GM18517 (cell line): ENCODE measurements at regions not wholly inside any gene's neighbourhood (a gene's known extent, or its start where the extent isn't known, plus 50 kb on each side); places are given as distances from the start of the nearest gene placed in this dataset.
"Not testable (repeated sequence)": the region's sequence is repeated elsewhere in the genome, so short reads cannot be mapped to it uniquely, and the experiment has no call there.

Source experiments
- ATAC-seq: cut with Tn5 transposase; IDR thresholded peaks from one replicate; pipeline ENCODE4 v1.9.1; 2021; ENCODE audit warnings: mild to moderate bottlenecking, moderate library complexity; ENCODE audit not compliant: unreplicated experiment

DNA sequence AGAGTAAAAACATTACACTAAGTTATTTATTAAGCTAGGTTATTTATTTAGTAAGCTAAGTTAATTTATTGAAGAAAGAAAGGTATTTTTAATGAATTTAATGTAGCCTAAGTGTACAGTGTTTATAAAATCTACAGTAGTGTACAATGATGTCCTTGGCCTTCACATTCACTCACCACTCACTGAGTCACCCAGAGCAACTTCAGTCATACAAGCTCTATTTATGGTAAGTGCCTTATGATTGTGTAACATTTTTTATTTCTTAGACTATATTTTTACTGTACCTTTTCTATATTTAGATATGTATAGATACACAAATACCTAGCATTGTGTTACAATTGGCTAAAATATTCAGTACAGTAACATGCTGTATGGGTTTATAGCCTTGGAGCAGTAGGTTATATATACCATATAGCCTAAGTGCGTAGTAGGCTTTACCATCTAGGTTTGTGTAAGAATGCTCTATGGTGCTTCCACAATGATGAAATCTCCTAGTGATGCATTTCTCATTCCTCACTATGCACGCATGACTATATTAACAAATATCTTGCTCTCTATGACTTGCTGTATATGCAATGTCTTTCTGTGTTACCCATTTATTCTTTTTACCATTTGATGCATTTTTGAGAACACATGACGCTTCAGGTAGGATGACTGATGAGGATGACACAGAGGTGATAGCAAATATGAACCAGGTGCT, 309.6 kb upstream of the ATXN7L3B start:
- ATAC-seq, result no peak

DNA sequence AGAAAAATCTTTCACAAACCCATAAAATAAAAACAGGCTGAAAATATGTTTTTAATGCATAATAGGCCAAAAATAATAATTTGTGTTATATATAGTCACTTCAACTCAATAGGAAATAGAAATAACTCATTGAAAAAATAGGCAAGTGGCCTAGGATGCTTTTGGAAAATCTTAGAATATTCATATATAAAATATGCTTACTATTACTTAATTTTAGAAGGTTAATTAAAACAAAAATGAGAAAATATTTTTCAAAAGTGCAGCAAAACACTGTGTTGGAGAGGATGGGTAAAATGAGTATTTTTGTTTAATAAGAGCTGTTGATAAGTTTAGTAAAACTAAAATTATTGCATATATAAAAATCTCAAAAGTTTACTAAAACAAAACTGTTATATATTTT, 308.0 kb upstream of the ATXN7L3B start:
- ATAC-seq, result no peak

DNA sequence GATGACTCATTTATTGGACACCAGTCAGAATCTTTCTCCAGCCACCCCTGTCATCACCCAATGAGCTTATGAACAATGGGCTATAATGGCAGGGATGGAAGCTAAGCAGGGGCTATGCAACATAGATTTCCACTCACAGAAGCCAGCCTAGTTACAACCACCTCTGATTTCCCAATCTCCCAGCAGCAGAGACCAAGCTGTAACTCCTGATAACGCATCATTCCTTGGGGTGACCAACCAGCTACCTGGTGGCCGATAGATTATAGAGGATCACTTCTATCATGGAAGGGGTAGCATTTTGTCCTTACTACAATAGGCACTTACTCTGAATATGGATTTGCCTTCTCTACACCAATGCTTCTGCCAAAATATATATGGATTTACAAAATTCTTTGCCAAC, 302.3 kb upstream of the ATXN7L3B start:
- ATAC-seq, result no peak

DNA sequence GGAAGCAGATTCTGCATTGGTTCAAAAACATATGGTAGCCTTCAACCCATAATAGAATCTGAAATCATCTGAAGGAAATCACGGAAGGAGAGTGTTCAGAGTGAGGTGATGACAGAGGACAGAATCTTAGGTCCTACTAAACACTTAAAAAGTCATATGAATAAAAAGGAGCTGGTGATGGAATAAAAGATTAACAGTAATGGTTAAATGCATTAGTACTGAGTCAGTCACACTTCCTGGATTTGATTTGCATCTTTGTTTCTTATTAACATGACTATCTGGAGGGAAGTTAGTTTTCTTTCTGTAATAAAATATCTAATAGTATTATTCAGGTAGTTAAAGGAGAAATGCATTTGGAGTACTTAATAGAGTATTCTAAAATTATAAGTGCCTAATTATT, 296.3 kb upstream of the ATXN7L3B start:
- no peak for ATAC-seq

DNA sequence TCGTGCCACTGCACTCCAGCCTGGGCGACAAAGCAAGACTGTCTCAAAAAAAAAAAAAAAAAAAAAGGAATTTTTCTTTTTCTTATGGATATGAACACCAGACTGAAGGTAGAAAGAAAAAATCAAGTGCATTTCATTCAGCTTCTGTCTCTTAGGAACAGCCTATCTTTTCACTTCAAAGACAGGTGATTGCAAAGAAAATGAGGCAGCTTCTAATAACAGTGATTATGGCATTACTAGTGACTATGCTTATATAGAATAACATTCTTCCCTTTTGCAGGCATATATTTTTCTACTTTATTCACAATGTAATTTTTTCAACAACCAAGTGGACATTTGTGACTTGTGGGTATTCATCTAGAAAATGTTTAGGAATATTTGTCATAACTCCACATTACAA, 295.5 kb upstream of the ATXN7L3B start:
- no peak for ATAC-seq

DNA sequence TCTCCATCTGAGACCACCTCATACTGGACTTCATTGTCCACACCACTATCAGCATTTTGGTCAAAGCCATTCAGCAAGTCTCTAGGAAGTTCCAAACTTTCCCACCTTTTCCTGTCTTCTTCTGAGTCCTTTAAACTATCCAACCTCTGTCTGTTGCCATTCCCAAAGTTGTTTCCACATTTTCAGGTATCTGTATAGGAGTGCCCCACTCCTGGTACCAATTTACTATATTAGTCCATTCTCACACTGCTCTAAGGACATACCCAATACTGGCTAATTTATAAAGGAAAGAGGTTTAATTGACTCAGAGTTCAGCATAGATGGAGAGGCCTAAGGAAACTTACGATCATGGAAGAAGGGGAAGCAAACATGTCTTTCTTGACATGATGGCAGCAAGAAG, 292.2 kb upstream of the ATXN7L3B start:
- no peak for ATAC-seq

DNA sequence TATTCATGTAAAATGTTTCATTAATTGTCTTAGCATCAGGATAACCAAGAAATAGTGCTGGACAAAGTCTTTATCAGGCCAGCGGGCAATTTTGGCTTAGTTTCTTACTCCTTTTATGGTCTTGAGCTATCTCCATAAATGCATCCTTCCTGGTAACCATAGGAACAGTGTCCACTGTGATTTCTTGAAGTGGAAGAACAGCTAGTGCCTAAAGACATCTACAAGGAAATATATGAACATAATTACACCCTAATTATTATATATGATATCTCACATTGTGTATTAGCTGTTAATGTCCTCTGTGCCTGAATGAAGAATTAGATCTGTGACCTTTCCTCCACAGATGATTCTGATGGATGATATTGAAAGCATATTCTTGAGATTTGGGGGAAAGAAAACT, 286.7 kb upstream of the ATXN7L3B start:
- ATAC-seq, result no peak

DNA sequence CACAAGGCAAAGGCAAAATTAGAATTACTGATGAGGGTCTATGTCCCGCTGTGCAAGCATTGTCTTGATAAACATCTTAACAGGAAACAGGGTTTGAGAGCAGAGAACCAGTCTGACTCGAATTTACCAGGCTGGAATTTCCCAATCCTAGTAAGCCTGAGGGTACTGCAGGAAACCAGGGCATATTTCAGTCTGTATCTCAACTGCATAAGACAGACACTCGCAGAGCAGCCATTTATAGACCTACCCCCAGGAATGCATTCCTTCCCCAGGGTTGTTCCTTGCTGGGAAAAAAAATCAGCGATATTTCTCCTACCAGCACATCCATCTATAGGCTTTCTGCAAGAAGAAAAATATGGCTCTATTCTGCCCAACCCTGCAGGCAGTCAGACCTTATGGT, 283.8 kb upstream of the ATXN7L3B start:
- ATAC-seq, result not testable (repeated sequence)

DNA sequence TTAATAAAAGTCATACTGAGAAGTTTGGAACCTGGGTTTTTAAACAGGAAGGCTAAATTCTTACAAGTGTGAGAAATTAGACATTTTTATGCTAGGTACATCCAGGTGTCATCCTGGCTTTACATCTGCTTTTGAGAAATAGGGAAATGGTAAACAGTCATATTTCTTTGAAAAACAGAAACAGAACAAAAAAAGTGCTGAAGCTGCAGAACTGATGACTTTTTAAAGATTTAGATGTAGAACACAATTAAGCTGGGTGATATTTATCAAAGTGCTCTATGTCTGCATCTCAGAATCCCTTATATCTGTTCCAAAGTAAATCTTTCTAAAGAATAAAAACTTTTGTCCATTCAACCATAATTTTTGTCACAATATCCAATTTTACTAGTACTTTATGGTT, 282.9 kb upstream of the ATXN7L3B start:
- no peak for ATAC-seq

DNA sequence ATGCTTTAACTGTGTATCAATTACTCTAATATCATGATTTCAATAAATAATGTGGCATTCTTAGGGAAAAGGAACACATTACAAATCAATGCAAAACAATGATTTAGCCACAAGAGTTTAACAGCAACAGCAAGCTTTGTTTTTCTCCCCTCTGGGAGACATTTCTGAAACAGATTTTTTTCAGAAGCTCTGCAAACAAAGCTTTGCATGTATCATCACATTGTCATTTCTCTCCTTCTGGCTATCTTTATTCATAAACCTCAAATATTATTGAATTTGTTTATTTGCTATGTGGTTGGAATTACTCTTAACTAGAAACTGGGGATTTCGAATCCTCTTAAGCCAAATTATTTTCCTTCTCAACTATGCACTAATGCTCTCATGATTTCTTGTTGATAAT, 278.4 kb upstream of the ATXN7L3B start:
- ATAC-seq, result no peak

DNA sequence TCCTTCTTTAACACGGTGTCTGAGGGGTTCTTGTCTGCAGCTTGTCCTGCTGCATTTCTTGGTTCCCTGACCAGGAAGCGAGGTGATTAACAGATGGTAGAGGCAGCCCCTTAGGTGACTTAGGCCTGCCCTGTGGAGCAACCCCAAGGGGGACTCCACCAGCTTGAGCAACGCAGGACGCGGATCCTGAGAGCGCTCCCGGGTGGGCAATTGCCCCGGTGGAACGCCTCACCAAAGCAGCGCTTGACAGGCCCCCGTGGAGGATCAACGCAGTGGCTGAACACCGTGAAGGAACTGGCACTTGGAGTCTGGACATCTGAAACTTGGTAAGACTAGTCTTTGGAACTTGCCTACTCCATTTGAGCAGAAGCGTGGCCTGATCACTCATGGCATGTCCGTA, 272.9 kb upstream of the ATXN7L3B start:
- ATAC-seq, result no peak

DNA sequence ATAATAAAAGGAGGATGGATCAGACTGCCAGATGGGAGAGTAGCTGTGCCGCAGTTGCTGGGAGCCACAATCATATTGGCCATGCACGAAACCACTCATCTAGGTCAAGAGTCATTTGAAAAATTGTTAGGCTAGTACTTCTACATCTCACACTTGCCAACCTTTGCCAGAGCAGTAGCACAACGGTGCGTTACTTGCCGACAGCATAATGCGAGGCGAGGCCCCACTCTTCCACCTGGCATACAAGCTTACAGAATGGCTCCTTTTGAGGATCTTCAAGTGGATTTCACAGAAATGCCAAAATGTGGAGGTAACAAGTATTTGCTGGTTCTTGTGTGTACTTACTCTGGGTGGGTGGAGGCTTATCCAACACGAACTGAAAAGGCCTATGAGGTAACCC, 268.3 kb upstream of the ATXN7L3B start:
- ATAC-seq, result not testable (repeated sequence)

DNA sequence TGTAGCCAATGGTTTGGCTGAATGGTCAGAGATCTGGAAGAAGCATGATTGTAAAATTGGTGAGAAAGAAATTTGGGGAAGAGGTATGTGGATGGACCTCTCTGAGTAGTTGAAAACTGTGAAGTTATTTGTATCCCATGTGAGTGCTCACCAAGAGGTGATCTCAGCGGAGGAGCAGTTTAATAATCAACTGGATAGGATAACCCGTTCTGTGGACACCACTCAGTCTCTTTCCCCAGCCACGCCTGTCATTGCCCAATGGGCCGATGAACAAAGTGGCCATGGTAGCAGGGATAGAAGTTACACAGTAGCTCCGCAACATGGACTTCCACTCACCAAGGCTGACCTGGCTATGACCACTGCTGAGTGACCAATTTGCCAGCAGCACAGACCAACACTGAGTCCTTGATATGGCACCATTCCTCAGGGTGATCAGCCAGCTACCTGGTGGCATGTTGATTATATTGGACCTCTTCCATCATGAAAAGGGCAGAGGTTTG, 257.4 kb upstream of the ATXN7L3B start:
- no peak for ATAC-seq

DNA sequence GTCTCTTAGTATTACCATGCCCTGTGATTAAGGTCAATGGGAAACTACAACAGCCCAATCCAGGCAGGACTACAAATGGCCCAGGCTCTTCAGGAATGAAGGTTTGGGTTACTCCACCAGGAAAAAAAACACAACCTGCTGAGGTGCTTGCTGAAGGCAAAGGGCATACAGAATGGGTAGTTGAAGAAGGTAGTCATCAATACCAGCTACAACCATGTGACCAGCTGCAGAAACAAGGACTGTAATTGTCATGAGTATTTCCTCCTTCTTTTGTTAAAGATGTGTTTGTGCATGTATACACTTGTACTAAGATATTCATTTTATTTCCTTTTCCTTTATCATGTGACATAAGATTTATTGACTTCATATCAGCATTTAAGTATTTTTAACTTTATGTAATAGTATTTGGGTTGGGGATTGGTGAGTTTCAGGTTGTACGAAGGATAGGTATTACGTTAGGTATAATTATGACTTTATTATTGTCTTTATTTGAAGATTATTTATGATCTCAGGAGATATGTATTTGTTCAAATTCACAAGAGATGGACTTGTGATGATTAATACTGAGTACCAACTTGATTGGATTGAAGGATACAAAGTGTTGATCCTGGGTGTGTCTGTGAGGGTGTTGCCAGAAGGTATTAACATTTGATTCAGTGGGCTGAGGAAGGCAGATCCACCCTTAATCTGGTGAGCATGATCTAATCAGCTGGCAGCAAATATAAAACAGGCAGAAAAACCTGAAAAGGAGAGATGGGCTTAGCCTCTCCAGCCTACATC, 256.0 kb upstream of the ATXN7L3B start:
- not testable (repeated sequence) for ATAC-seq

DNA sequence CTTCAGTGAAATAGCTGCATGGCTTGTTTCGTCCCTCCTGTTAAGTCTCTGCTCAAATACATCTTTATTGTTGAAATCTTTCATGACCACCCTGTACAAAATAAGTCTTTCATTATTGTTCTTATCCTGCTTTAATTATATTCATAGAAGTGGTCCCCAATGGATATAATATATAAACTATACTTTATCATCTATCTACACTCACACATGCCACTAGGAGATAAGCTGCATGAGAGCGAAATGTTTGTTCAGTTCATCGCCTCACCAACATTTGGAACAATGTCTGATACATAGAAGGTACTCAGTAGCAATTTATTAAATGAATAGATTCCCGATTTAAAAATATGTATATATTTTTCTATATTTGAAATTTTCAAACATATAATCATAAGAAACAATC, 254.0 kb upstream of the ATXN7L3B start:
- ATAC-seq, result no peak

DNA sequence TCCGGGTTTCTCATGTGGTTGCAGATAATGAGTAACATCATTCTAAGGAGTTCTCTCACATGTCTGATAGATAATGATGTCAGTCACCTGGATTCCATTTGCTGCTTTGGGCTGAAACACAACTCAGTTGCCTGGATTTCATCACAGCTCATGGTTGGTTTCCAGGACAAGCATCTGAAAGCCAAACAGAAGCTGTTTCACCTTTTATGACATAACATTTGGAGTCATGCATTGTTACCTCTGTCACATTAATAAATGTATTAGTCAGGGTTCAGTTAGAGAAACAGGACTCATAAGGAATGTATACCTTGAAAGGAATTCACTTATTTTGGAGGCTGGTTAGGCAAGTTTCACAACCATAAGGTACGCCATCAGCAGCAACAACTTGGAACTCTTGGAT, 251.9 kb upstream of the ATXN7L3B start:
- no peak for ATAC-seq

DNA sequence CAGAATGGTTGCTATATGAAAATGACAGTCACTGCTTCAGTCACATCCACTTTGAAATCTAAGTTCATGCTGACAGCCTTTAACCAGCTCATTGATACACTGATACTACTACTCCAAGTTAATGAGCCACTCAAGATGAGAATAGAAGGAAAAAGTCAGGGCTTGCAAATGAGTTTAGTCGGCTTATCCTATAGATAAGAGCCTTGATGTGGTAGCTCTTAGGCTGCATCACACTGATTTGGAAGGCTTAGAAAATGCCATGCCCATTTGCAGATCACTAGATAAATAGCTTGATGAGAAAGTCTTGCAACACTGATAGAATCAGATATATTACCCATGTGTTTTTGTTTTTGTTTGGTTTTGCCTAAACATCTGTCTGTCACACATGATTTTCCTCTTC, 251.4 kb upstream of the ATXN7L3B start:
- ATAC-seq, result no peak

DNA sequence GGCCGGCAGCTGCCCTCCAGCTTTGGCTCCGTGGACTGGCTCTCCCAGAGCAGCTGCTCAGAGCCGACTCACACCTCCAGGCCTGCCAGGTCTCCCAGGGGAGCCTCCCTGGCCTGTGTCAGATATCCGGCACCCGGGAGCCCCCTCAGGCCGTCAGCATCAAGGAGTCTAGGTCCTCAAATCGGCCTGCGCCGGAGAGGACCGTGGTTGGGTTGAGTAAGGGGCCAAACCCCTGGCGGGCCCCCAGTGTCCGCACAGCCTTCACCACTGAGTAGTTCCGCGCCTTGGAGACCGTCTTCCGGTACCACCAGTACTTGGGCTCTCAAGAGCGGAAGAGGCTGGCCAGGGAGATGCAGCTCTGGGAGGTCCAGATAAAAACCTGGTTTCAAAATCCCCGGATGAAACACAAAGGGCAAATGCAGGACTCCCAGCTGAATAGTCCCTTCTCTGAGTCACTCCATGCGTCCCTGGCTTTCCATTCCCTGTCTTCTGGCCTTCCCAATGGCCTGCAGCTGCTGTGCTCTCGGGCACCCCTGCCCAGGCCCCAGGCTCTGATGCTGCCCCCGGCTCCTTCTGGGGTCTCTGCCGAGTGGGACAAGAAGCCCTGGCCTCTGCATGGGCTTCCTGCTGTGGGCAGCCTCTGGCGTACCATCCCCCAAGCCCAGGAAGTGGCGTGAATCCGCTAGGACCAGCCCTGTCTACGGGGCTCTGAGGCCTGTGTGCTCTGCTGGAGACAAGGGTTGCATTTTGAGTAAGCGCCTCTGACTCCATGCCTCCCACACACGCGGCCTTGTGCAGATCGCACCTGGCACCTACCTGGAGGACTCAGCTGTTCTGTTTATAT, 245.1 kb upstream of the ATXN7L3B start:
- no peak for ATAC-seq

DNA sequence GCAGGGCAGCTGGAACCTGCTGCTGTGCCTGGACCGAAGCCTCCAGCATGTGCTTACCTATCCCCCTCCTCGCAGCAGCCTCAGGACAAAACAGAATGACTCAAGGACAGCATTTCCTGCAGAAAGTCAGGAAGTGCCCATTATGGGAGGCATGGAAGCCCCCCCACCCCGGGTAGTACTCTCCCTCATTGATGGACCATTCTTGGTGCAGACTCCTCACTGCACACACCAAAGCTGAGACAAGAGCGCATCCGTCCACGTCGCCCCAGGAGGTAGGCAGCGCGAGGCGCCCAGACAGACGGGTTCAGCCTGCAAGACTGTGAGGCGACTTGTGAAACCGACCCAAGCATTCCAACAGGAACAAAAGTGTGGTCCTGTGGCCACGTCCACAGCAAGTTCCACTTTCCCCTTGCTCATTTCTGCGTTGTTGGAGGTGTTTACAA, 243.9 kb upstream of the ATXN7L3B start:
- ATAC-seq, result no peak

DNA sequence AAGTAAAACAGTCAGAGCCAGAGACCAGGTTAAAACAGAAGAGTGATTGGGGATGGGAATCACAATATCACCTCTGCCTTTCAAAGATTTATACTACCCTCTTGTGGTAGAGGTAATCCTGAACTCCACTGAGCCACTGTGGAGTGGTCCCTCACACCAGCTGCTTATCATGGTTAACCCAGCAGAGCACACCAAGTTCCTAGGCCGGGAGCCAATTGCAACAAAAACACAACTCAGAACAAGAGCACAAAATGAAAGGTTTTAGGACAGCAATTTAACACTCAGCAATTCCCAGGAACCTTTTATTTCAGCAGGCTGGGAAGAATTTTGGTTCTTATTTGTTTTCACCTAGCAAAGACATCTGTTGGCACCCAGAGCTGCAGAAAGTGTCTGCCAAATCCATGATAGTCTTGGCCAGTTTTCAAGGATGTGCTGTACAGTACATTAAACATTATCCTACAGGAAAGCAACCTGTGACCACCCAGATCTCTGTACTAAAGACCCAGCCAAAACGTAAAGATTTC, 220.5 kb upstream of the ATXN7L3B start:
- ATAC-seq, result no peak

DNA sequence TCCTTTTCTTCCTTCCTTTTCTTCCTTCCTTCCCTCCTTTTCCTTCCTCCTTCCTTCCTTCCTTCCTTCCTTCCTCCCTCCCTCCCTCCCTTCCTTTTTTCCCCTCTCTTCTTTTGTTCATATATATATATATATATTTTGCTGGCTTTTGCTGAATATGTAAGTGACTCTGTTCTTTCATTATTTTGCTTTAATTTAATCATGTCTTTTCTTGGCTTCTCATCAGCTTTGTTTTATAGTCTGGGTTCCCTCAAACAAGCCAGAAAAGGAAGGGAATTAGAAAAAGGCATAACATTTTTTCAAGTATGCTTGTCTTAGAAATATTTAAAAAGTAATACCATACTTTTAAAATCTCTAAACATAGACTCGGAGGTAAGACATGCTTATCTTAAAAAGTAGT, 219.9 kb upstream of the ATXN7L3B start:
- ATAC-seq, result no peak
